ENCODE measurements at regions not wholly inside any gene's neighbourhood (a gene's known extent, or its start where the extent isn't known, plus 50 kb on each side); places are given as distances from the start of the nearest gene placed in this dataset.

DNA sequence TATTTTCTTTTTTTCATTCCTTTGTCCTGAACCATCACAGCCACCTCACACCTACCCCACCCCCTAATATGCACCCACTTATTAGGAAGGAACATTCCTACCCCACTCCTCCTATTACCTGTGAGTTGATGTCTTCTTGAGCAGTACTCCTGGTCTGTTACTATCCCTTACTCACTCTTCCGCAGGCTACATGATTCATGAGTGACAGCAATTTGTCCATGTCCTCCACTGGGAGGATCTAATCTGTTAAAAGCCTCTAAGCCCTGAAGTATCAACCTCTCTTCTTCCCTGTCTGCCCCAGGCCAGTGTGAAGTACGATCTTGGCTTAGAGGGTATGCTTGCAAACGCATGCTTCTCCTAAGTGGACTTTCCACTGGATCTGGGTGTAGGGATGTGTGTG, 75.6 kb upstream of the RFX8 start:
- DNase-seq, result no peak

DNA sequence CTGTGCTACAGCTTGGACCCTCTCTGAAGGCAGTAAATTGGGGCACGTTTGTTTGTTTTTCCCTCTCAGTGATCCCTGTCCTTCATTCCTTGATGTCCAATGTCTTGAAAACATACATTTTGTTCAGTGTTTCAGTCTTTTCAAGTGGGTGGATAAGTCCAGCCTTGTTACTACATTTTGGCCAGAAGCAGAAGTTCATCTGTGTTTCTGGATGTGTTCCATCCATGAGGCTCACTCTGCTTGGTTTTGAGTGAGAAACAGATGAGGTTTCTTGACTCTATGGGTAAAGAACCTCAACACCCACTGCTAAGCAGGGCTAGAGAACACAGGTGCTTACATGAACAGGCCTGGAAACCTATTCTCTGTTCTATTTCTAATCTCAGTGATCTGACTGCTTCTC, 74.5 kb upstream of the RFX8 start:
- DNase-seq, result no peak

DNA sequence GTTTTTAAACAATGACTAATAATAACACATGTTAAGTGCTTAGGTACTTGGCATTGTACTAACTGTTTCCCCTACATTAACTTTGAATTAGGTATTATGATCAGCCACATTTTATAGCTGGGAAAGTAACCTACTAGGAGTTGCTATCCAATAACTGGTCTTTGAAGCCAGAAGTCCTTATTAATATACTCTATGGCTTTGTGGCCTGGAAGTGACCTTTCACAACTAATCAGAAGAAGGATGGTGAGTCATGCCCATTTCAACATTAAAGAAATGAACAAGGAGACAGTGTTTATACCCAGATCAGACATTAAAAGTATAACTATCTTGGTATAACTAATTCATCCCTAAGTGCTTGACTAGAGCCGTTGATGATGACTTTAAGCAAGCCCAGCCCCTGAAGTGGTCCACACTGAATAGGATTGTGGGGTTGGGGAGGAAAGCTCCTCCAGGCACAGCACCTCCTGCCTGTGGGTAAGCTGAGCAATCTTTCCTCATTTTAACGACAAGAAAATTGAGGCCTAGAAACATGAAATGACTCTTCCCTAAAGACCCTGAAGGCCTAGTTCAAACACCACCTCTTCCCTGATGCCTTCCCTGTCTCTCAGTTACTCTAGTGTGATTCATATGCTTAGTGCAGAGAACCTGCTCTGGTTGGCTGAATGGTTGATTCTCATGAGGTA, 71.6 kb upstream of the RFX8 start:
- DNase-seq, result peak; percentile 30

DNA sequence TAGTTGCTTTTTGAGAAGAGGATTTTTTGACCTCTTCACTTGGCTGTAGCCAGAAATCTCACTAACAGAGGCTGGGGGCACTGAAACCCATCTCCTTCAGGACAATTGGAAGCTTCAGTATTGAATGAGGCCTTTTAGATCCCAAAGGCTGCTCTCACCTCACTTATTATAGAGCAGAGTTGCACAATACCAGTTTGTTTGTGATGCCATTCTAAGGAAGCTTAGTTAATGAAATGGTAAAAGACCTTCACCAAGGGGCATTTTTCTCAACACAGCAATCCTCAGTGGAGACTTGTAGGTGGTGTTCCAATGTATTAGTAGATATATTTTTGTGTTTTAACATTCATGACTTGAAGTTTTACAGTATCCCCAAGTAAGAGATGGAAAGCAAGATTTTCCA, 71.0 kb upstream of the RFX8 start:
- DNase-seq, result no peak

DNA sequence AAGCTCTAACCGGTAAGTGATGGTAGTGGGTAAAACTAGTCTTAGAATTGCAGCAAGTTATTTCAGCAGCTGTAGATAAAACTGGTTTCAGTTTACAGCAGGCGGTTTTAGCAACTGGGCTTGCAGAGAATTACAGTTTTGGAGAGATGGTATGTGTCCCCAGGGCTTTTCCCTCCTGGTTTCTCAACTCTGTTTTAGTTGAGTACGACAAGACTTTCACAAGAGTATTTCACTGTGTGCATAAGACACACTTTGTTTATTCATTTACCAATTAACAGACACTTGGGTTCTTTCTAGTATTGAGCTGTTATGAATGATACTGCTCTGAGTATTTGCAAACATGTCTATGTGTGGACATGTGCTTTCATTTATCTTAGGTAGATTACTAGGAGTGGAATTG, 65.6 kb upstream of the RFX8 start:
- peak; percentile 32 for DNase-seq

DNA sequence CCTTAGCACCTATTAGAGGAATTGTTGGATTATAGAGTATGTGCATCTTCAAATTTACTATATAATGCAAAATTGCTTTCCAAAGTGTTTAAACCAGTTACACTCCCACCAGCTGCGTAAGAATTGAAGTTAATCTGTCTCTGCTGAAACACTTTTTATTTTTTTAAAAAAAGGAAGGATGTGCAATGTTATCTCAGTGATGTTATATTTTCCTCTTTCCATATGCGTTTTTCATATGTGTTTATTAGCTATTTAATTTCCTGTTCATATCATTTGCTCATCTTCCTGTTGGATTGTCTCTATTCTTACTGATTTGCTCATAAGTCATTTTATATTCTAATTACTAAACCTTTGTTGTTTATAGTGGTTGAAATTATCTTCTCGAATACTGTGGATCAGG, 63.2 kb upstream of the RFX8 start:
- no peak for DNase-seq

DNA sequence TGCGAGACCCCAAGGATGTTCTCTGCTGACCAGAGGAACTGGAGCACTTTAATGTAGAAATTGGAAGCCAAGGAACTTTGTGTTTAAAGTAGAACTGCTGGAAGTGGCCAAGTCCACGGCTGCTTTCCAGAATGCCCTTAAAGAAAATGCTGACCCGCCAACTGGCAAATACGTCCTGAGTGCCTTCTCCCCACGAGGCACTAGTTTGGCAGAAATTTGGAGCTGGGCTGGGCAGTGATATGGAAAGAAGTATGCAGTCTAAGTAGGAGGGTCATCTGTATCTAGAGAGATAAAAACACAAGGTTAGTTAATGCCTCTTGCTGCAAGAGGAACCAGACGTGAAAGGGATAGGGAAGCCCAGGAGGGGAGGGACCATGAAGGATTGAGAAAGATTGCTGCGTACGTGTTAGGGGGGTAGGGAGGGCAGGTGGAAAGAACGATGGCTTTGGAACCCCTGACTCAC, 59.3 kb upstream of the RFX8 start:
- DNase-seq, result no peak

DNA sequence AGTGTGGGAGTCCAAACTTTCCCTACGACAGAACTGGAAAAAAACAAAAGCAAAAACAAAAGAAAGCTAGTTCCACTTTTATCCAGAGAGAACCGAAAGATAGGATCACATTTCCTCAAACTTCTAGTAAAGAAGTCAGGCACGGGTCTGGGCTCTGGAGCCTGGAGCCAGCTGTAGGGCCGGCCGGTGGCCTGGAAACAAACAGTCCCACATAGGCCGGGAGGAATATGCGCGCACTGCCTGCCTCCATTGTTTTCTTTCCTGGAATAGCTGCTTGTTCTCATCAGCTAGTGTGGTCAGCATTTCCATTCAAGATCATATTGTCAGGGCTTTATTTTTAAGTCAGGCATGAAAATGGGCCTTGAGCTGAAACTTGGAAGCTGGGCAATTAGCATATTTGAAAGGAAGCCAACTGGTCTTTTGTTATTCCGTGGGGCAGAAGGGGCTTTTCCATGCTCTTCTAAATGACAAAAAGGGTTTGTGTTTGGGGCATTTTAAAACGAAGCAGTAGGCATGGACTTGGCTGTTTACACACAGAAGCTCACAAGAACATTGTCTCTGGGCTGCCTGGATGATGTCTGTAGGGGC, 58.7 kb upstream of the RFX8 start:
- no peak for DNase-seq

DNA sequence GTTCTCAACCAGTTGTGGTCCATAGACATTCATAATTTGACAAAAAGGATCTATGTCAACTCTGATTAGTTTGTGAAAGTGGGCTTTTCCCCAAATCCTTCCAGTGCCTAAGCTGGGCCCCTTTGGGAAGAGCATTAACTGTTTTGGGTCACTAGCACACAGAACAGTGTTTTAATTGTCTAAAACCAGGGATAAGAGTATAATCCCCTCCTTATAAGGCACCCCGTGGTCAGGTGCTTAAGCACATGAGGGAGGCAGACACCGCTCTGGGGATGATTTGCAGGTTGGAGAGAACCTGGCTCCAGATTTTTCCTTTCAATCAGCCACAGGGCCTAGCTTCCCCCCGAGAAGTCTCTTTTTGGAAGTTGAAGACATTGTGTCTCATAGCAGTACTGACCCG, 53.6 kb upstream of the RFX8 start:
- DNase-seq, result no peak

DNA sequence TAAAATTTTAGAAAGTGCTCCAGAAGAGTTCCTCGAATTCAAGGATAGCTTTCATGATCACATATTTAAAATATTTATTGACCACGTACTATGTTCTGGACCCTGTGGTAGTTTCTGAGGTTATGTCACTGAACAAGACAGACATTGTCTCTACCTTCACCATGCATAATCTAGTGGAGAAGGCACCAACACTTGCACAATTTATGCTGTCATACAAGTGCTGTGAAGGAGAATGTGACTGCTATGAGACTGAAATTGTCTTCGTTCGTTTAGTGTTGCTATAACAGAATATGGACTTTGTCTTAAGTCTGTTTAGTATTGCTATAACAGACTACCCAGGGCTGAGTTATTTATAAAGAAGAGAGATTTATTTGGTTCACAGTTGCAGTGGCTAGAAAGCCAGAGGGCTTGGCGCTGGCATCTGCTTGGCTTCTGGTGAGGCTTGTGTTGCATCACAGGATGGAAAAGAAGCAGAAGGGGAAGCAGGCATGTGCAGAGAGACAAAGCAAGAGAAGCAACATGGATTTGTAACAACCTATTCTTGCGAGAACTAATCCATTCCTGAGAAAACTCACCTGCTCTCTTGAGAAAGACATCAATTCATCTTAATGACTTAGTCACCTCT, 50.0 kb upstream of the RFX8 start:
- DNase-seq, result no peak

All from EL (cell line).